IPS-18c (cell line): ENCODE measurements at regions not wholly inside any gene's neighbourhood (a gene's known extent, or its start where the extent isn't known, plus 50 kb on each side); places are given as distances from the start of the nearest gene placed in this dataset.

Experiments used
- H3K4me3 ChIP-seq: 2 replicates; pipeline ENCODE4 v1.7.0; 2013; ENCODE audit warnings: low read depth, mild to moderate bottlenecking, low read length, moderate library complexity; ENCODE audit not compliant: insufficient read depth
- H3K9me3 ChIP-seq: one replicate; pipeline ENCODE4 v1.6.1; 2013; ENCODE audit warnings: mild to moderate bottlenecking, low read length, moderate library complexity; ENCODE audit not compliant: control insufficient read depth, insufficient read depth

- H3K4me3 ChIP-seq, result no peak overlapping the region
- no peaks in the 10 kb centered on the region for H3K9me3 ChIP-seq
Observed at GRCh38 chr5:56286015-56286884, 53.1 kb upstream of the ANKRD55 start.

GRCh38 chr5:56282951-56283350 is 49.8 kb upstream of the ANKRD55 start:
- Histone ChIP-seq H3K9me3 (no peaks in the 10 kb centered on the region), H3K4me3 (no peak overlapping the region)
